ENCODE measurements at regions not wholly inside any gene's neighbourhood (a gene's known extent, or its start where the extent isn't known, plus 50 kb on each side); places are given as distances from the start of the nearest gene placed in this dataset.
"Not testable (repeated sequence)": the region's sequence is repeated elsewhere in the genome, so short reads cannot be mapped to it uniquely, and the experiment has no call there.

DNA sequence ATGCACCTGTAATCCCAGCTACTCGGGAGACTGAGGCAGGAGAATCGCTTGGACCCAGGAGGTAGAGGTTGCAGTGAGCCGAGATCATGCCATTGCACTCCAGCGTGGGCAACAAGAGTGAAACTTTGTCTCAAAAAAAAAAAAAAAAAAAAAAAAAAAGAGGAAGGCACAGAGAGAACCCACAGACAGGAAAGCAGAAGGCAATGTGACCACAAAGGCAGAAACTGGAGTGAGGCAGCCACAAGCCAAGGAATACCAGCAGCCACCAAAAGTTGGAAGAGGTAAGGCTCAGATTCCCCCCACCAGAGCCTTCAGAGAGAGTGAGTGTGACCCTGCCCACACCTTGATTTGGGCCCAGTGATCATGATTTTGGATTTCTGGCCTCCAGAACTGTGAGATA, 54.7 kb upstream of the E2F3 start:
- not testable (repeated sequence) for DNase-seq

DNA sequence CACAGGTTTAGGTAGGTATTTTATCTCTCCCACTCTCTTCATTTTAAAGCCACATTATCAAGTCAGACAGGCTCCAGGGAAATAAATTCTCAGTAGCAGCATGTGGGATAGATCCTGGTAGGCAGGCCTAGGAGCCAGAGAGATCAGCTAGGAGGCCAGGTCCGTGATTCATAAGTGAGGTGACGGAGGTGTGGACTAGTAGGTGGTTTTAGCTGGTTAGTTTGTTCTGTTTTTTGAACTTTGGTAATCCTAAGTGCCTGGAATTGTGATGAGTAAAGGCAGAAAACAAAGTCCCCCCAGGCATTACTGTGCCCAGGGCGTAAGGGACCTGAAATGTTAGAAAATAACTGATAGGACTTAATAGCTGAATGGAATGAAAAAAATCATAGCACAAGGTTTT, 53.6 kb upstream of the E2F3 start:
- DNase-seq: no peak

DNA sequence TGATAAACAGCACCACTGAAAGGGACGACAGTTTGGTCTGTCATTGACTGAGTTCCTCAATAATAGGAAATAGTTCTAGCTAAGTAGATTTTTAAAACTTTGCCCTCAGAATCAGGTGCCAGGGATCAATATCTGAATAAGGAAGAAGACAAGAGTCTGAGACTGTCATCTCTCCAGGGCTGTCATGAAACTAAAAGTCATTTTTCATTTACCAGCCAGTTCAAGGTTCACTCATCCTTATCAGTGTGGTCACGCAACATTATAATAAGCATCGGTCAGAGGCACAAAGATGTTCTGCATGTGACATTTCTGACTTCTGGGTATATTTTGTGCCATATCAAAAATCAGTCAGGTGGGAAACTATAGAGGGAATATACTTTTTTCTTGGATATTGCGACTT, 52.5 kb upstream of the E2F3 start:
- no peak for DNase-seq

DNA sequence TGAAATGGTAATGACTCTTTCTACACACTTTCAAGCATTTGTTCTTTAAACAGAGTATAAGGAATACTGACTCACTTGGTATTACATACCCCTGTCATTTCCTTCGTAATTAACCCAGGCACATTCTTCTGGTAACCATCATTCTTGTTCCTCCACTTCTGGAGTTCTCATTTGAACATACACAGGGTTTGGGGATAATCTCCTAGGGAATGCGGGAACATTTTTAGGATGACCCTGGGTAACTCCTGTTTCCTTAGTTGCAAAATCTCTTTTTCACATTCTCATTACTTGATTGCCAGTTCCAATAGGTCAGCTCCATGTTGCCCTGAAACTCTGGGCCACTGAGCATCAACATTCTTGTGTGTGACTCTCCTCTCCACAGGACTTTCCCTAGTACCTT, 51.5 kb upstream of the E2F3 start:
- DNase-seq: no peak

DNA sequence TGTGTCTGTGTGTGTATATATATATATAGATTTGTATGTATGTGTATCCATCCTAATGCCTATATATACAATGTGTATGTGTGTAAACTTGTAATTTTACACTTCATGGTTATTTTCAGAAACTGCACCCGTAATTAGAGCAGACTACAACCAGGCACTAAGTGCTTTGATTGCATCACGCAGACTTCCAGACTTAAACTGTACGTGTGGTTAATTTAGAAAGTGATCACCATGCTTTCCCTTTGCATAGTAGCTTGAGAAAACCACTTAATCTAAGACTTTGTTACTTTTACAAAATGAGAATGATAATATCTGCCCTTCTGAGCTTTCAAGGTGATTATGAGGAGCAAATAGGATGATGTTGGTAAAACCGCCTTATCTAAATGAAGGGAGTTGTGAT, 50.1 kb upstream of the E2F3 start:
- no peak for DNase-seq

Data from activated CD4-positive, alpha-beta T cell treated with anti-CD3 and anti-CD28 coated beads for 48 hours (primary cell).